ENCODE measurements at regions not wholly inside any gene's neighbourhood (a gene's known extent, or its start where the extent isn't known, plus 50 kb on each side); places are given as distances from the start of the nearest gene placed in this dataset.

GRCh38 chr13:91277013-91277676, 70.3 kb upstream of the MIR17HG start:
- Histone ChIP-seq H3K27me3 (no peaks in the 10 kb centered on the region), H3K4me1 (no peaks in the 10 kb centered on the region), H3K27ac (no peak overlapping the region), H3K4me3 (replicated peaks in 1 of 3) (no peak overlapping the region), H3K36me3 (no peaks in the 10 kb centered on the region), H3K9me3 (no peaks in the 10 kb centered on the region)
- intact Hi-C loops (cut with DNase I): no loop called here
- WGBS, 2 donors: 88 to 89% methylated on average over 5 of the region's 5 CpGs
- no peak for TF ChIP-seq CTCF (IDR thresholded peaks at IDR 0.05)
- TF ChIP-seq POLR2A (IDR thresholded peaks at IDR 0.05): no peak
- no peak for DNase-seq

- TF ChIP-seq POLR2A (IDR thresholded peaks at IDR 0.05) (no peak), CTCF (IDR thresholded peaks at IDR 0.05) (no peak)
- H3K27me3 ChIP-seq: no peaks in the 10 kb centered on the region
- no peaks in the 10 kb centered on the region for H3K36me3 ChIP-seq
- WGBS, 2 donors: 84% methylated on average over 3 of the region's 3 CpGs
- intact Hi-C loops (cut with DNase I): no loop called here
- H3K4me3 ChIP-seq (replicated peaks in 1 of 3): no peak overlapping the region
- H3K9me3 ChIP-seq: no peaks in the 10 kb centered on the region
- no peak for DNase-seq
- H3K27ac ChIP-seq: no peak overlapping the region
- H3K4me1 ChIP-seq: no peaks in the 10 kb centered on the region
These were observed 69.2 kb upstream of the MIR17HG start for GRCh38 chr13:91278291-91278690.

GRCh38 chr13:91278888-91279287, 68.6 kb upstream of the MIR17HG start:
- Histone ChIP-seq H3K4me3 (replicated peaks in 1 of 3) (no peak overlapping the region), H3K9me3 (no peaks in the 10 kb centered on the region), H3K36me3 (no peaks in the 10 kb centered on the region), H3K27ac (no peak overlapping the region), H3K27me3 (no peaks in the 10 kb centered on the region), H3K4me1 (no peaks in the 10 kb centered on the region)
- TF ChIP-seq CTCF (IDR thresholded peaks at IDR 0.05) (no peak), POLR2A (IDR thresholded peaks at IDR 0.05) (no peak)
- 93 to 95% methylated on average over 2 of the region's 2 CpGs for WGBS, 2 donors
- no peak for DNase-seq
- intact Hi-C loops (cut with DNase I): no loop called here

- Histone ChIP-seq H3K27ac (no peak overlapping the region), H3K4me3 (replicated peaks in 1 of 3) (no peak overlapping the region), H3K27me3 (no peaks in the 10 kb centered on the region), H3K4me1 (no peaks in the 10 kb centered on the region), H3K9me3 (no peaks in the 10 kb centered on the region), H3K36me3 (no peaks in the 10 kb centered on the region)
- TF ChIP-seq POLR2A (IDR thresholded peaks at IDR 0.05): no peak
- no peak for TF ChIP-seq CTCF (IDR thresholded peaks at IDR 0.05)
- WGBS, 2 donors: 49 to 68% methylated on average over 2 of the region's 2 CpGs
- intact Hi-C loops (cut with DNase I): no loop called here
- DNase-seq: no peak
These were observed 66.7 kb upstream of the MIR17HG start for GRCh38 chr13:91280801-91281200.

GRCh38 chr13:91284335-91284734, 63.2 kb upstream of the MIR17HG start:
- Histone ChIP-seq H3K4me3 (replicated peaks in 1 of 3) (no peak overlapping the region), H3K36me3 (no peaks in the 10 kb centered on the region), H3K27me3 (no peaks in the 10 kb centered on the region), H3K4me1 (no peaks in the 10 kb centered on the region), H3K9me3 (no peaks in the 10 kb centered on the region), H3K27ac (no peak overlapping the region)
- intact Hi-C loops (cut with DNase I): no loop called here
- 96% methylated on average over 10 of the region's 10 CpGs for WGBS, 2 donors
- no peak for DNase-seq
- TF ChIP-seq POLR2A (IDR thresholded peaks at IDR 0.05) (no peak), CTCF (IDR thresholded peaks at IDR 0.05) (no peak)

Data from thyroid gland (tissue), 4 donors.